GM12874 (cell line): ENCODE measurements at regions not wholly inside any gene's neighbourhood (a gene's known extent, or its start where the extent isn't known, plus 50 kb on each side); places are given as distances from the start of the nearest gene placed in this dataset.

Source experiments
- TF ChIP-seq, protein P1 (sequence below): IDR thresholded peaks from 2 replicates; pipeline ENCODE4 v1.5.1; 2011; ENCODE audit warnings: low read depth, mild to moderate bottlenecking, control low read depth, low read length, moderate library complexity; ENCODE audit not compliant: insufficient read depth

DNA sequence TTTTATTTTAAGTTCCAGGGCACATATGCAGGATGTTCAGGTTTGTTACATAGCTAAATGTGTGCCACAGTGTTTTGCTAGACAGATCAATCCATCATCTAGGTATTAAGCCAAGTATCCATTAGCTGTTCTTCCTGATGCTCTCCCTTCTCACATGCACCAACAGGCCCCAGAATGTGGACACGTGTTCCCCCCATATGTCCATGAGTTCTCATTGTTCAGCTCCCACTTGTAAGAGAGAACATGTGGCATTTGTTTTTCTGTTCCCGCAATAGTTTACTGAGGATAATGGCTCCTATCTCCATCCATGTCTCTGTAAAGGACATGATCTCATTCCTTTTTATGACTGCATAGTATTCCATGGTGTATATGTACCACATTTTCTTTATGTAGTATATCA, 374.8 kb upstream of the FAT1 start:
- TF ChIP-seq, protein P1, sequence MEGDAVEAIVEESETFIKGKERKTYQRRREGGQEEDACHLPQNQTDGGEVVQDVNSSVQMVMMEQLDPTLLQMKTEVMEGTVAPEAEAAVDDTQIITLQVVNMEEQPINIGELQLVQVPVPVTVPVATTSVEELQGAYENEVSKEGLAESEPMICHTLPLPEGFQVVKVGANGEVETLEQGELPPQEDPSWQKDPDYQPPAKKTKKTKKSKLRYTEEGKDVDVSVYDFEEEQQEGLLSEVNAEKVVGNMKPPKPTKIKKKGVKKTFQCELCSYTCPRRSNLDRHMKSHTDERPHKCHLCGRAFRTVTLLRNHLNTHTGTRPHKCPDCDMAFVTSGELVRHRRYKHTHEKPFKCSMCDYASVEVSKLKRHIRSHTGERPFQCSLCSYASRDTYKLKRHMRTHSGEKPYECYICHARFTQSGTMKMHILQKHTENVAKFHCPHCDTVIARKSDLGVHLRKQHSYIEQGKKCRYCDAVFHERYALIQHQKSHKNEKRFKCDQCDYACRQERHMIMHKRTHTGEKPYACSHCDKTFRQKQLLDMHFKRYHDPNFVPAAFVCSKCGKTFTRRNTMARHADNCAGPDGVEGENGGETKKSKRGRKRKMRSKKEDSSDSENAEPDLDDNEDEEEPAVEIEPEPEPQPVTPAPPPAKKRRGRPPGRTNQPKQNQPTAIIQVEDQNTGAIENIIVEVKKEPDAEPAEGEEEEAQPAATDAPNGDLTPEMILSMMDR: no peak

DNA sequence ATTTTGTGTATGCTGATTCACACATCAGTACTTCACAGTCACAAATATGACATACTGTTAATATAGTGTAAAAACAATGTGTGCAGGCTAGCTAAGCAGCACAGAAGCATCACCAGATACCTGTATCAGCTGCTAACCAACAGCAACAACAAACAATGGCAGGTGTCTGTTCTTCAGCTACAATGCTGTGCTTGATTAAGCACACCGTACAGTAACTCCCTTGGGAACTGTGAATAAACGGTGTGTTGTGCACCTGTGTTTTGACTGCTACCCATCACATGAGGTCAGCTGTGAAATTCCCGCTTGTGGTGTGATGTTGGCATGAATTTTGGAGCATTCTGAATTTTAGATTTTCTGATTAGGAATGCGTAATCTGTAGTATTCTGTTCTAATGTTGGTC, 379.7 kb upstream of the FAT1 start:
- TF ChIP-seq, protein P1: no peak

DNA sequence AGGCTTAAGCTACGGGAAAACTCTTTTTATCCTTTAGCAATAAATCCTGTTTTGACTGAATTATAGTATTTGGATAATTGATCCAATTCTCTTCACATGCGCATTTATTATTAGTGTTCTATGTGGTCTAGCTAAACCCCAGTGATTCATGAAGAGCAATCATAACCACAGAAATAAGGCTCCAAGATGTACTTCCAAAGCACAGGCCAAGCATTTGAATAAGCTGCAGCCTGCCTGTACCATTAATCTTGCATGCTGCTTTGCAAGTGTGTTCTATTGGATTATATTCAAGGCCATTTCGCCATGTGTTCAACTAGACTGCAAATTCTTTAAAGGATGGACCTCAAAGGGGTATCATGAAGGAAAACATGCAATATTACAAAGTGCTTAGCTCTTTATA, 385.2 kb upstream of the FAT1 start:
- TF ChIP-seq, protein P1: no peak

DNA sequence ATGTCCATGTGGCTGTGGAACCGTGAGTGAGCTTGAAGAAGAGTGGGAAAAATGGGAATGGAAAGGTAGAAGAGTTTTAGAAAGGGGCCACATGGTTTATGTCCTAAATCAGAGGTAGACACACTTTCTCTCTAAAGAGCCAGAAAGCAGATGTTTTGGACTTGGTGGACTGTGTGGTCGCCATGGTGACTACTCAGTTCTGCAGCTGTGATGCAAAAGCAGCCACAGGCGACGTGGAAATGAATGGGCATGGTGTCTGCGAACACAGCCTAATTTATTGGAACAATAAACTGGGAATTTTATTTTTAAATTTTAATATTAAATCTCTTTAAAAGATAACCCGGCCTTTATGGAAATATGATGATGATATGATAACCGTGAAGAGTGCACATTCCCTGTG, 386.0 kb upstream of the FAT1 start:
- TF ChIP-seq, protein P1: no peak

DNA sequence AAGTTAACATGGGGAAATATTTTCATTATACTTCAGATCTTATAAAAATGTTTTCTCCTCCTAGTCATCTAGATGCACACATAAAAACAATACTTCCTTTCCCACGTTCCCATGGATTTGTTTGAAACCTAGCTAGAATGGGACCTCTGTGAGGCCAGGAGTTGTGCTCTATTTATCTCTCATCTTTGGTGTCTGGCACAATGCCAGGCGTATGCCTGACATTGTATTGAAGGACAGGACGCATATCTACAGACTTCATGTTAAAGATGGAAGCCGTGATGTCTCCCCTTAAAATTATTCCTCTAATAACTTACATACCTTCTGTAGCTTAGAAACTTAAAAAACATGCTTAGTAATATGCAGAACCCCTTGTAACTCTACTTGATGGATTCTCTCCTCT, 394.5 kb upstream of the FAT1 start:
- TF ChIP-seq, protein P1: no peak

DNA sequence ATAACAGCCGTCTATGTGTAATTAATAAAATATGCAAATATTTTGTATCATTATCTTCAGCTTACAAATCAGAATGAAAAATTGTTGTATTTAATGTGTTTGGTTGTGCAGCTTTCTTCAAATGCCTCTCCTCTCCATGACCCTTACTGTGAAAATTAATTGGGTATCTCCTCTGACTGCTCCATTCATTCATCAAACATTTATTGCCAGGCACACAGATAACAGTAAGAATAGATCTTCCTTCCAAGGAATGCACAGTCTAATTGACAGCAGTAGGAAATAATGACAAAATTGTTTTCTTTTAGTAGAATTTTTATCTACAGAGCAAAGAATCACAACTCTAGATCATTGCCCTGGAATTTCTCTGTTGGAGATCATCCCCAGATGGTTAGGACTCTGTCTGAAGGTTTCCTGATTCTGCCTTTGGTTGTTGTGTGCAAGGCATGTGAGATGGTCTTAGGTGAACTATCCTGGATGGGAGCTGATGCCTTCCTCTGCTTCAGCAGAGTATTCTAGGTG, 395.0 kb upstream of the FAT1 start:
- TF ChIP-seq, protein P1: no peak

DNA sequence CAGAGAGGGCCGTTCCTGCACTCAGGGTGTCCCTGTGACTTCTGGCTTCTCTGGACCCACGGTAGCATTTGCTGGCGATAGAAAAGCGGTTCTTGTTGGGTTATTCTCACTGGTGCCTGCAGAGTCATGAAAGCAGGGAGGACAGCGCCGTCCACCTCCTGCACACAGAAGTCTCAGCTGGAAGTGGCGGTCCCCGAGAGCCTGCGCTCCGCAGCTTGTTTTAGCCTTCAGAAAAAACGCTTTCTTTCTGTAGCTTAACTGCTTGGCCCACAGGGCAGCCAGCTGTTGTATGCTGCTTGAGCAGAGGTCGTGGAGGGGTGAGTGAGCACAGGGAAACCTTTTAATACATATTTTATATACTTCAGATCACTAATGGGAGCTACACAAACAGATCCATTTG, 400.7 kb upstream of the FAT1 start:
- TF ChIP-seq, protein P1: no peak

DNA sequence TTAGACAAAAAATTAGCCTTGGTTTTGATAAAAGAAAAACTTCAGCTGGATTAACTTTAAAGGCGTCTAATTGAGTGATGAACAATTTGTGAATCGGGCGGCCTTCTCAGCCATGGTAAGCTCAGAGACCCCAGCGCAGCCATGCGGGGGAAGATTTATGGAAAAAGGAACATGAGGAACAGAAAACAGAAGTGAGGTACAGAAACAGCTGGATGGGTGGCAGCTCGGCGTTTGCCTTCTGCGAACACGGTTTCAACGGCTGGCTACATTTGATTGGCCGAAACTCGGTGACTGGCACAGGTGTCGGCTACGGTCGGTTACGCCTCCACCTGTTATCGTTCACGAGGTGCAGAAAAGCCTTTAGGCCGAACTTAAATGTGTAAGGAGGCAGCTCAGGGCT, 401.4 kb upstream of the FAT1 start:
- TF ChIP-seq, protein P1: no peak
